MM.1S (cell line): ENCODE measurements at regions not wholly inside any gene's neighbourhood (a gene's known extent, or its start where the extent isn't known, plus 50 kb on each side); places are given as distances from the start of the nearest gene placed in this dataset.

Source experiments
- CTCF ChIP-seq: fragments of 300-600 bp; sonication (generic); IDR thresholded peaks from 2 replicates; pipeline ENCODE4 v1.5.1; 2016; ENCODE audit warnings: antibody characterized with exemption, low read length, mixed read lengths
- EZH2 ChIP-seq: fragments of 300-600 bp; sonication (generic); optimal IDR thresholded peaks from 2 replicates; pipeline ENCODE3; 2017; ENCODE audit warnings: low read depth, mild to moderate bottlenecking, antibody characterized with exemption, low read length, mixed read lengths
- EZH2phosphoT487 ChIP-seq: fragments of 300-600 bp; sonication (generic); IDR thresholded peaks from 2 replicates; pipeline ENCODE4 v1.6.1; 2018; ENCODE audit warnings: antibody characterized with exemption, low read length

- TF ChIP-seq CTCF (no peak), EZH2 (no peak), EZH2phosphoT487 (no peak)
These were observed 99.5 kb downstream of the LYPLAL1 start for GRCh38 chr1:219273088-219273686.
